ENCODE measurements at regions not wholly inside any gene's neighbourhood (a gene's known extent, or its start where the extent isn't known, plus 50 kb on each side); places are given as distances from the start of the nearest gene placed in this dataset.

DNA sequence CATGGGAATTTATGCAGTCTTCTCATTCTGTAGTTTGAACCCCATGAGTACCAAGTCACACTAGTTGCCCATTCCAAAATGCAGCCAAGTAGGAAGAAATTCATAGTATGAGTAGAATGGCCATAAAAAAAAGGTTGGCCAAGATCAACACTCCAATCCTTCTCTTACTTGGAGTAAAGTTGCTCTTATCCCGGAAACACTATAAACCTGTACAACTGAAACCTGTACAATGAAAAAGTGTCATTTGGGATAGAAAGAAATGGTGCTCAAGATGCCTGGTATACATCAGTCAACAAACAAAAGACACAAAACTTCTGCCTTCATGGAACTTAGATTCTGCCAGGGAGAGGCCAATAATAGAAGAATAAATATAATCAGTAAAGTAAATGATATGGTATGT lies 325.0 kb downstream of the NFIB start:
- DNase-seq = no peak

DNA sequence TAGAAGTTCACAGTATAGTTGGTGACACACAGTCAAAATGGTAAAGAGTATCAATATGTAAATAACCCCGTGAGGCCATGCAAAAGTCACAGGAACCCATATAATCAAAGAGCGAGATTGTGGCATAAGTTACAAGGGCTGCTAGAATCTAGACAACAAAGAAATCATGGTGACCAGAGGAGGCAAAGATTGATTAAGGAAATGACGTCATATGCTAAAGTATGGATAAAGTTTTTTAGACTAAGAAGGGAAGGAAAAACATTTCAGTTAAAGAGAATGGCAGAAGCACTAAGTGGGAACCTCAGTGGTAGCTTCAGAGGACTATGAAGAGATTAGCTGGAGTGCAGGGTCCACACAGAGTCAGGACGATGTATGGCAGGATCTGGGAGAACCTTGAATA lies 330.3 kb downstream of the NFIB start:
- no peak for DNase-seq

DNA sequence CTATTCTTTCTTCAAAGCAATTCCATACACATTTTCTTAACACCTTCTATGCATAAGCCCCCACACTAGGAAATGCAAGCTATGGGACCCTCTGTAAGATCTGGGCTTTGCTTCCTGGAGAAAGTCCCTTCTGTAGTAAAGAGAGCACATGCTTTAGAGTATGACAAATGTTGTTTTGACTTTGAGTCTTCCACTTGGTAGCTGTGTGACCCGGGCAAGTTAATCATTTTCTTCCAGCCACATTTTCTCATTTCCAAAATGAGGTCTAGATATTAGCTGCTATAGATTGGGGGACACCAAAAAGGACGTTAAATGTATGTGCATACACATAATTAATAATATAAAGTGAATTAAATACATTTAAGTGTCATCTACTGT lies 334.0 kb downstream of the NFIB start:
- no peak for DNase-seq

DNA sequence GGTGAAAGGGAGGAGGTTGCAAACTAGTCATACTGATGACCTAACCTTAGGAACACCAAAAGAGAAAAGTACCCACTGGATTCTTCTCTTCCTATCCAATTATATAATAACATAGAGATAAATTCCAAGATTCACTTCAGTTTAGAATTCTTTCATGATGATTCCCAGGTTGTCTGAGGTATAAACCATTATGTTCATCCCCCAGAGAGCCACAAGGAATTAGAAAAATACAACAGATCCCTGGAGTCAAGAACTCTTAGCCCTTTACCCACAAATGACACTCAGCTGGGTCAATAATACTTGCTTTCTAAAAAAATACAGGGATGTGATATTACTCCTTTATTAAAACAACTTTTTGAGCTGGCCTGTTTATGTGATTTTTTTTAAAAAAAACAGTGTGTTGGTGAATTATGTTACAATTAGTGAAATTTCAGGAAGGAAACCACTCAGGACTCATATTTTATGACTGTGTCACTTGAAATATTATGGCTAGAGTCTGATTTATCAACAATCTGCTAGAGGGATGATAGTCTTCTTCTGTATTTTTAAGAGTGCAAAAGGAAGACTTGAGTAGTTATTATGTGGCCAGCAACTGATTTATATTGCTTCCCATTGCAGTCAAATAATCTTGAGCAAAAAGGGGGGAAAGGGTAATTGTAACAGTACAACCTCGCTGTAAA lies 338.2 kb downstream of the NFIB start:
- DNase-seq = no peak

DNA sequence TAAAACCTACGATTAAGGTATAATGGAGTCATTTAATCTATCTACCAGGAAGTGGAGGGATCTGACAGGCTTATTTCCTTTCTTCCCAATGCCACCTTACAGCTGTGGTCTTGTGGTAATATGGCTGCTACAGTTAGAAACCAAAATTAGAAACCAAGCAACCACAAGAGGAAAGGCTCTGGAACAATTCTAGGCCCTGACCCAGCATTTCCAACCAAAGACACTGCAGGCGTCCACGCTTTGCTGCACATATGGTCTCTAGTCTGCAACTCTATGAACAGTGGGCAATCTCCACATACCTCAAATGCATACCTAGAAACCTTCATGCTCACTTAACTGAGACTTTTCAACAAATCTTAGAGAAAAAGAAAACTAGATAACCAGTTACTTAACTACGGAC lies 339.1 kb downstream of the NFIB start:
- DNase-seq = no peak

DNA sequence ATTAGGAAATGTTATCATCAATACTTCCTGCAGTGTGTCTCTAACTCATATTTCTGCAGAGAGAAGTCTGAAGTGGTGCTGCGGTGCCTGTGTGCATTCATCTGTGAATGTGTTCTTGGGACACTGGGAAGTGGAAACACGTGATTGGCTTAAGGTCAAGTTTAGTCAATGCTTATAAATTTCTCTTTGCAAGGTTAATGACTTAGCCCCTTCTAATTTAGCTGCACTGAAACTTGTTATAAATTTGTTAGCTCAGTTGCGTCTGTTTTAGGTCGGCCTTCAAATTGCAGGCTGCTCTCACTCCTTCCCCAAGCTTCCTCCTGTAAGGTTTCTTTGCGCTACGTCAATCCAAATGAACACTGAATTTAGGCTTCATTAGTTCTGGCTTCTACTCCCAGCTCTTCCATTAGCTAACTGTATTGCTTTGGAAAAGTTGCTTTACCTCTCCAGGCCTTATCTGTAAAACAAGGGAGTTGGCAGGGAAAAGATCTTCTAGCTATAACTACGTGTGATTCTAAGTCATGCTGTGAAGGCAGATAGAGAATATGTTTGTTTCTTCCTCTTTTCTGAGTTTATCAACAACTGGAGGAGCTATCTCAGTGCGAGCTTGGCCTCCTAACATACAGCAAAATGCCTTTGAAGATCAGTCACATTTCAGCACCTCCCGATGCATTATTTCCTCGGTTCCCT lies 341.8 kb downstream of the NFIB start:
- no peak for DNase-seq

DNA sequence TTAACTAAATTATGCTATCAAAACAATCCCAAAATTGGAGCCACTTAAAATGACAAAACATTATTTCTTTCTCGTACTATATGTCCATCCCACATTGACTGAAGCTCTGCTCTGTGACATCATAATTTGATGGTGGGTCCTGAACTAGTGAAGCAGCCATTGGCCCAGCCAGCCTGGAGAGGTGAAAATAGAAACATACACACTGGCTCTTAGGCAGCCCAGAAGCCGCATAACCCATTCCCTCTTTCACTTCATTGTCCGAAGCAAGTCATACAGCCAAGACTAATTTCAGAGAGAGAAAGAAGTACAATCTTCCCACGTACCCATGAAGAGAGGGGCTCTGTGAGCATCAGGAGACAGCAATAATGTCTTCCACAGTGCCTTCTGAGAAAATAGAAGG lies 342.5 kb downstream of the NFIB start:
- no peak for DNase-seq

DNA sequence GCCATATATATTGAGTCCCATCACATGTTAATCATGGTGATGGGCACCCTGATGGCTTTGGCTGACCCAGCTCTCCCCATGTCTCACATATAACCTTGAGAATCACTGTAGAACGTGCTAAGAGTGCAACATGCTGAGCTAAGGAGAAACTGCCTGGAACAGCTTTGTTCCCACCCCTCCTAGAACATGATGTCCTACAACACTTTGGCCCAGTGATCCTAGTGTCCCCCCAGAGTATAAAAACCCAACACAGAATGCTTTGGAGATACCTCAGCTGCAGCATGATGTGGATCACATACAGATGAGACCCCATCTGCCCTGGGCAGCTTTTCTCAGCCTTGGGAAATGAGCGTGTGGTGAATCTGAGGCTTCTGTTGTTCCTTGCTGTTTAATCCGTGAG lies 343.5 kb downstream of the NFIB start:
- DNase-seq = no peak

DNA sequence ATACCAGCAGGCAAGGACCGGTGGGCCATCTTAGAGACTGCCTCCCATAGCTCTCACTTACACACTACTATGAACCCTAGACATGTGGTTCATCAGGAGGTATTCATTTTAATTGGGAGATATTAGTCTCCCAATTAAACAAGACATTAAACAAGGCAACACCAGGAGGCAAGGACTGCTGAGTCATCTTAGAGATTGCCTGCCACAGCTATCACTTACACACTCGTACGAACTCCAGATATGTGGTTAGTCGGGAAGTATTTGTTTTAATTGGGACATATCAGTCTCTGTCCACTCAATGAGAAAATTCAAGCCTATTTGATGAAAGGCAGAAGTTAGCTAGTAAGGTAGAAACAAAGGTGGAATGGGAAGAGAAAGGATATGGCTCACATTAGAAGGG lies 343.9 kb downstream of the NFIB start:
- no peak for DNase-seq

DNA sequence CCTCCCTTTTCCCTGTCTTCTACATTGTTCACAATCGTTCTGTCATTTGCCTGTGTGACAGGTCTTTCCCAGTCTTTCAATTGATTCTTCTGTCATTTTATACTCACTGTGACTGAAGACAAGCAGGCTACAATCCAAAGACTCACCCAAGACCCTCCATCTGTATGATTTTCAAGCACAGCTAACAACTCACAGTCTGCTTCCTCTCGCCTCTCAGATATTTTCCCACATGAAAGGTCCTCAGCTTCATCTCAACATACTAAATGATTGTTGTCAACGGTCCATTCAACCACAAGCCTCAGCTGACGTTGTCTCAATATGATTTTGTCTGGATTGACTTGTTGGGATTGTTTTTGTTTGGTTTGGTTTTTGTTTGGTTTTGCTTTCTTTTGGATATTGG lies 346.5 kb downstream of the NFIB start:
- no peak for DNase-seq

DNA sequence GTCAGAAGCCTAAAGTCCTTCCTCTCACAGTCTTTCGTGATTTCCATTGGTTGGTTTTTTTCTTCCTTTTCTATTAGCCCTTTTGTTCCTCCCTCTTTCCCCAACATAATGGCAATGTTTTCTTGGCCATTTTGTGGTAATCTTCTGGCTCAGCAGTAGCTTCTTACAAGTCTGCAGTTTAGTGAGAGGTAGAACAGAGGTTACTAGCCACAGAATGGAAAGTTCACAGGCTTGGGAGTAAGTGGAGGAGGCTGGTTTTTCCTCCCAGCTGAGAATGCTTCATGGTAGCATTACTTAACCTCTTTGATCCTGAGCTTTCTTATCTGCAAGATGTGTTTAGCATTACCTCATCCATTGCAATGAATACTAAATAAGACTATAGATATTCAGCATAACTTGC lies 346.9 kb downstream of the NFIB start:
- no peak for DNase-seq

DNA sequence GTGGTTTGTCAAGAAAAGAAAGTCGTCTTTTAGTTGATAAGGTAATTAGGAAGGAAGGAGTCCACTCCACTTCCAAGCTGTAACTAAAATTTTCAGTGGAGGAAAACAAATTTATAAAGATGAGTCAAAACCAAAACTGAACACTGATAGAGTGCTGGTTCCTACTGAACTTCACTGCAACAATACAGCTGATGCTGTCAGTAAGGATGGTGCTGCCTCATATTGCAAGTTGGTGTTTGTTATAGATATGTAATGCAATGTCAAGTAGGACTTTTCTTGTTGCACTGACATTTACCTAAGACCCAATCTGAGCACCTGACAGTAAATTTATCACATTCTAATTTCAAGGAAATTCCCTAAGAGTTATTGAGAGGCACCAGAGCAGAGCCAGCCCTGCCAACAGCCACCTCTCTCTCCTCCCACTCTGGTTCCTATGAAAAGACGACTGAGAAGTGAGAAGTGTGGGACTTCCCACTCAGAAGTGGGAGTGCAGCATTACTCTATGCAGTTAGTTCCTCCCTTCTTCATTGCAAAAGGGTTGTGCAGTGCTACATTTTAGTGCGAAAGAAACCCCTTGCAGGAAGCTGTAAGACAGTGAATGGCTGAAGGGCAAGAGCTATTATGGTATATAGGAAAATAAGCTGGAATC lies 350.8 kb downstream of the NFIB start:
- DNase-seq = no peak

DNA sequence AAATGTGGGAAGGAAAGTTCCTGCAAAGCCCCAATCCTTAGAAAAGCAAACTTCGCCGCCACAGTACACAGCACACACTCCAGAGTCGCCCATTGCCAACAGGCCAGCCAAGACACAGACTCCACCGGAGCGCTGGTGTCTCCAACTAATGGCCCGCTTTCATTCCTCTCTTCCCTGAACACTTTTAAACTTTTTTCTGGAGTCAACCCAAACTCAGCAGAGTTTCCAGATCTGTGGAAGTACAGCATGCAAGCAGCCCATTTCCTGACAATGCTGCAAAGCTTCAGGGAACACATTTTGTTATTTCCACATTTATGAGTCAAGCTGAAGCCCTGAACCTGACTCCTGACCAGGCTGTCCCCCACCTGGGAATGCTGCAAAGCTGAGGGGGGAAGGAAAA lies 351.9 kb downstream of the NFIB start:
- DNase-seq = no peak

DNA sequence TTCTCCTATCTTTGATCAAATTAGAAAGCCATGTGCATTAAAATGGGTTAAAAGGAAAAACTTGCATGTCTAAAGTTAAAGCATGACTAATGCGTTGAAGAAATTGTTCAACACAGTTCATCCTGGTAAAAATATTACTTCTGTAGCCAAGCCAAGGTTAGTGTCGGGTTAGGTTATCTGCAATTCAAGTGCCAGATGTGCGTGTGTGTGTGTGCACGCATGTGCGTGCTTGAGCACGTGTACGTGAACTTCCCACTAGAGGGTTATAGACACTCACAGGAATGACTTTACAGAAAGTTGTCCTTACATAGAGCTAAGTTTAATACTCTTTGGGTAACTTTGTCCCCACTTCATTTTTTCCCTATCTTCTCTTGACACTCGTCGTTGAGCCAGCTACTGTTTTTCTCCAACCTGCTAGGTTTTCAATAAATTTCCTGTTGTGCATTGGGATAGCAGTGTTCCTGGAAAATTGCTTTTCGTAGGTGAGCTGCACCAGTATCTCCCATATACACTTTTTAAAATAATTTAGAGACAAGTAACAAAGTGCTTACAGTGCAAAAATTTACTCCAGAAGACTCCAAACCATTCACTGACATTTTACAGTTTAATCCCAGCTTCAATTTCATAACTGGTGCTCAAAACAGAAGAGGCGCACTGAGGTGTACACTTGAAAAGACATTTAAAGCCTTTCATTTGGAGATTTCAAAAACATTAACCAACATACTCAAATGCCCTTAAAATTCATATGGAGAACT lies 353.8 kb downstream of the NFIB start:
- DNase-seq = no peak

DNA sequence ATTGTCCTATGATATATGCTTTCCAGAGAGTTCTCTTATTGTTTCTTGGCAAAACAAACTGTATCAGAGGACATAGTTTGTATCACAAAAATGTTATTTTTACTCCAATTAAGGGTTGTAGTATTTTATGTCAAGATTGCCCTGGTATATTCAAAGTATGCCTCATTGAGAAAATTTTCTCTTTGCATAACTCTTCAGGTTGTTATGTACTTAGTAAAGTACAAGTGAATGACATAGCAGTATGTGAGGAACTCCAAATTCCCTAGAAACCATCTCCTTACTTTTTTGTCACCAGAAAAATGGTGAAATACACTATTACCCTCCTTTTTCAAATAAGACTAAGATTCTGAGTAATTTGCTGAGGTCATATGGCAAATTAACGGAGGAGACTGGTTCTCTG lies 355.3 kb downstream of the NFIB start:
- no peak for DNase-seq

DNA sequence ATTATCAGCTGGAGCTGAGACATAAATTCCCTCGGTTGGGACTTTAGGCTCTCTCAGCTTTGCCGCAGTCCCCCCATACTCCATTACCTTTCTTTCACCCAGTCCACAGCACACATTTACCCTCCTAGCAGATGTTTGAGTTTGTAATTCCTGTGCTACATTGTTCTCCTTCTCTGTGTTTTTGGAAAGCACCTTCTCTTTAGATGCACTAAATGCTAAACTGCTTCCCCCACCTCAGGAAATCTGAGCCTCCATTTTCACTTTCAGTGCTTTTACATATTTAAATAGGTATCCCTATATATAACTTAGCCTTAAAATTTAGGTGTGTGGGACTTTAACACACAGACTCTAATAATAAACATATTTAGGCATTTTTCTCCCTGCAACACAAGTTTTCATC lies 356.9 kb downstream of the NFIB start:
- no peak for DNase-seq

DNA sequence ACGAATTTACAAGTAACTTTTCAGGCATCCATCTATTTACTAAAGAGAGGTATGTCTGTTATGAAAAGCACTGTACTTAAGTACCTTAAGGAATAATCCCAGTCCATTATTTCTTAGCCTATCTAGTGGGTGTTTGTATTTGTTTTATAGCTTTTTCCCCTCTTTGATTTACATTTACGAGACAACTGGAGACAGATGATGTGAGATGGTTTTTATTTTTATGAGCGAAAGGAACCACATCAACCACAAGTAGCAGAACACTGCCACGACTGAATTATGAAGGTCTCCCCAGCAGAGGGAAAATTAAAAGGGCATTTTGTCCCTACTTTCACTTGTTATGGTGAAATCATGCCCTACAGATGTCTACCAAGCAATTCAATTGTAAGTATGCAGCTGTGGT lies 357.8 kb downstream of the NFIB start:
- no peak for DNase-seq

DNA sequence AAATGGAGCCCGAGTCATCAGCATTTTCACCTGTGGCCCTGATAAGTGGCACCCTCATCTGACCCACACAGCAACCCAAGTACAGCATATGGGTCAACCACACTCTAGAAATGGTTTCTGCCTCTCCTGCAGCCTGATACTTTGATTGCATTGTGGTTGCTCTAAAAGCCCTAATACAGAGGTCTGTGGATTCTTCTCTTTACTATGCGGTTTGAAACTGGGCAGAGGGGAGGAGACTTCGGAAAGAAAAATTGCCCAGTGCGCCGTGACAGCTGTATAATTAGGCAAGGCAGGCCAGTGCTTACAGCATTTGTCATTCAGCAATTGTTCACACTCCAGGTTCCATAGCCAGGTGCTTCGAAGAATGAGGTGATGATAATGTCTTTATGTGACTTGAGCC lies 361.0 kb downstream of the NFIB start:
- no peak for DNase-seq

DNA sequence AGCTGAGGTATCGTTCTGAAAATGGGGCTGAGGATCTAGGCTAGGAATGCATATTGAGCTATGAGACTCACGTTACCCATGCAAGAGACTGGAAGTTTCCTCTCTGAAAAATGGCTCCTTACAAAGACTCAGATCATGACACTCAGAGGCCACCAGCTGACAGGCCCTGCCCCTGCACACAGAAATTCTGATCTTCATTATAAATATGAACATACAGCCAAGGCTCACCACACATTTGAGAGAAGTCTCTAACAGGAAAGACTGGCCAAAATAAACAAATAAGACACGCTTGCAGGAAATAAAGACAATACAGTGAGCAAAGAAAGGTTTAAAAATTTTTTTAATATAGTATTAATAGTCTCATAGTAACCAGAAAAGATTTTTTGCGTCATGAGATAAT lies 365.9 kb downstream of the NFIB start:
- DNase-seq = no peak

DNA sequence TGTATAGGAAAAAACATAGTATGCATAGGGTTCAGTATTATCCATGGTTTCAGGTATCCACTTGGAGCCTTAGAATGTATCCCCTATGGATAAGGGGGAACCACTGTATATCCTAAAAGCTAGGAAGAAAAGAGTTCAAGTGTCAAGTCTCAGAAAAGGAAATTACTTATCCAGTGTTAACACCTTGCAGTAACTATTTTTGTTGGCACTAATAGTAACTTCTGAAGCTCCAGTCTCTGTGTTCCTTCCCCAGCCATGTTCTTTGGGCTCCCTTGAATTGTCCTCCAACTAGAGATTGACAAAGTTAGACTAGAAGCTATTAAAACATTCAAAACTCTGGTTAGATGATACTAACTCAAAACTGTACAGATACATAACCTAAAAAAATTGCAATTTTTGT lies 370.8 kb downstream of the NFIB start:
- DNase-seq = no peak

DNA sequence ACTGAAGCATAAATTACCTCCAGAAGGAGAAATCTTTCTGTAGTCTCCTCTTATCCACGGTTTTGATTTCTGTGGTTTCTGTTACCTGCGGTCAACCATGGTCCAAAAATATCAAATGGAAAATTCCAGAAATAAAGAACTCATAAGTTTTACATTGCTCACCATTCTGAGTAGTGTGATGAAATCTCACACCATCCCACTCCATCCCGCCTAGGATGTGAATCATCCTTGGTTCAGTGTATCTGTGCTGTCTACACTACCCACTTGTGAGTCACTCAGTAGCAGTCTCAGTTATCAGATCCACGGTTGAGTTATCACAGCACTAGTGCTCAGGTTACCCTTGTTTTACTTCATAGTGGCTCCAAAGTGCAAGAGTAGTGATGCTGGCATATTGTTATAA lies 371.2 kb downstream of the NFIB start:
- peak; percentile 89 for DNase-seq

DNA sequence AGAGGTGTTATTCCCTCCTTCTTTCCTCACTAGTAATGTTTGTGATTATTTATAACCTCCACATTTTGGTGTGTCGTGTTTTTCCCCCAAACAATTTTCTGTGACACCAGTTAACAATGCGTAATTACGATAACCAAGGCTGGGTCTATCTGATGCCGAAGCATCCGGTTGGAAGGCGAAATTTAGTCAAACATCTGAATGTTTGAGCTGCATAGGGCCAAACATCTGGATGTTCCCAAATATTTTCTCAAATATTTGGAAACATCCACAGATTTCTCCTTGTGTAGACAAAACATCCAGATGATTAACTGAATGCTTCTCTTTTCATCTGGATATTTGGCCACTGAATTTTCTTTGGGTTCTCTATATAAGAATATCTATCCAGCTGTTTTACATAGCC lies 371.7 kb downstream of the NFIB start:
- DNase-seq = no peak

DNA sequence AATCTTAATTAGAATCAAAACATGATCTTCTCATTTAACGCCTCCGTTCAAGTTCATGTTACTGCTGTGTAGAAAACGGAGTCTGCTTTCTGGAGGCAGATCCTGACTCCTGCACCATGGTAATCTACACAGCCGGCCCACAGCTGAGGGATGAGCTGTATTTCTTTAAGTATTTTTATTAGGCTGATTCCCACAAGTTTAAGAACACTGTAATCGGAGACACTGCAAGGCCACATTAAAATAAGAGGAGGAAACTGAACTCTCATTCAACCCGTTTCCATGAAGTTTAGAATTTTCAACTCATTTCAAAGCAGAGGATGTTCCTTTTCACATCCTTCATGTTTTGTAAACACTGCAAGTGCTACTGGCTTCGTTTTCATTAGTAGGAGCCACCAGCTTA lies 372.2 kb downstream of the NFIB start:
- no peak for DNase-seq
